ENCODE measurements at regions not wholly inside any gene's neighbourhood (a gene's known extent, or its start where the extent isn't known, plus 50 kb on each side); places are given as distances from the start of the nearest gene placed in this dataset.

DNA sequence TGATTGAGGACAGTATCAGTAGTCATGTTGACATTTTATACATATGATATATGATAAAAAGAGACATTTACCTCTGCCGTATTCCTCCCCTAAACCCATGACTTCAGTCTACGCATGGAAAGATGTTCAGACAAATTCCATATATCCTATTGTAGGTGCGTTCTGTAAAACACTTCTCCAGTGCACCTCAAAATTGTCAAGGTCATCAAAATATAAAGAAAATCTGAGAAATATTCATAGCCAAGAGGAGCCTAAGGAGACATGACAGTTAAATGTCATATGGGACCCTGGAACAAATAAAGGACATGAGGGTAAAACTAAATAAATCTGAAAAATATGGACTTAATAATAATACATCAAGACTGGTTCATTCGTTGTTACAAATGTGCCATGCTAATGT is 71.5 kb downstream of the CCER1 start:
- Mint-ChIP-seq H3K9me3 (no peaks in the 10 kb centered on the region), H3K4me1 (no peaks in the 10 kb centered on the region), H3K27me3 (ENCODE audit: low read depth) (no peaks in the 10 kb centered on the region), H3K27ac (no peak overlapping the region), H3K36me3 (ENCODE audit: low read depth) (no peaks in the 10 kb centered on the region), H3K4me3 (no peak overlapping the region)
- TF ChIP-seq, protein P1, sequence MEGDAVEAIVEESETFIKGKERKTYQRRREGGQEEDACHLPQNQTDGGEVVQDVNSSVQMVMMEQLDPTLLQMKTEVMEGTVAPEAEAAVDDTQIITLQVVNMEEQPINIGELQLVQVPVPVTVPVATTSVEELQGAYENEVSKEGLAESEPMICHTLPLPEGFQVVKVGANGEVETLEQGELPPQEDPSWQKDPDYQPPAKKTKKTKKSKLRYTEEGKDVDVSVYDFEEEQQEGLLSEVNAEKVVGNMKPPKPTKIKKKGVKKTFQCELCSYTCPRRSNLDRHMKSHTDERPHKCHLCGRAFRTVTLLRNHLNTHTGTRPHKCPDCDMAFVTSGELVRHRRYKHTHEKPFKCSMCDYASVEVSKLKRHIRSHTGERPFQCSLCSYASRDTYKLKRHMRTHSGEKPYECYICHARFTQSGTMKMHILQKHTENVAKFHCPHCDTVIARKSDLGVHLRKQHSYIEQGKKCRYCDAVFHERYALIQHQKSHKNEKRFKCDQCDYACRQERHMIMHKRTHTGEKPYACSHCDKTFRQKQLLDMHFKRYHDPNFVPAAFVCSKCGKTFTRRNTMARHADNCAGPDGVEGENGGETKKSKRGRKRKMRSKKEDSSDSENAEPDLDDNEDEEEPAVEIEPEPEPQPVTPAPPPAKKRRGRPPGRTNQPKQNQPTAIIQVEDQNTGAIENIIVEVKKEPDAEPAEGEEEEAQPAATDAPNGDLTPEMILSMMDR (IDR thresholded peaks at IDR 0.05; ENCODE audit: unreplicated experiment in 3 of 3): no peak

DNA sequence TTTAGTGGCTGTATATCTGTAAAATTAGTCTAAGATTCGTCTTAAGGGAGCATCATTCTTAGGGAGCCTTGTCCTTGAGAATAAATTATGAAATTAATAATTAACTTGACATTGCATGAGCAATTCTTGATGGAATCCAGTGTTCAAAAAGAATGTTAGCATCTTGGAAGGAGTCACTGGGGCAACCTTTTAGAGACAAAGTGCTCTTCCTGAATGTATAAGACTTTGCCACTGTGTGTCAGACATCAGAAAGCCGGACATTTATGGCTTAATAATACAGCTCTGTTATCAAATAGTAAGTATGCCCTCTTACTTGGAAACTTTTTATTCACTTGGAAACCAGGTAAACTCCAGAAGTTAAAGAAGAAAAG is 83.3 kb downstream of the CCER1 start:
- TF ChIP-seq, protein P1 (IDR thresholded peaks at IDR 0.05; ENCODE audit: unreplicated experiment in 3 of 3): no peak
- Mint-ChIP-seq H3K36me3 (ENCODE audit: low read depth) (no peaks in the 10 kb centered on the region), H3K9me3 (peaks cover 6% of the 10 kb centered on the region), H3K27me3 (ENCODE audit: low read depth) (no peaks in the 10 kb centered on the region), H3K4me3 (no peak overlapping the region), H3K4me1 (no peaks in the 10 kb centered on the region), H3K27ac (no peak overlapping the region)

DNA sequence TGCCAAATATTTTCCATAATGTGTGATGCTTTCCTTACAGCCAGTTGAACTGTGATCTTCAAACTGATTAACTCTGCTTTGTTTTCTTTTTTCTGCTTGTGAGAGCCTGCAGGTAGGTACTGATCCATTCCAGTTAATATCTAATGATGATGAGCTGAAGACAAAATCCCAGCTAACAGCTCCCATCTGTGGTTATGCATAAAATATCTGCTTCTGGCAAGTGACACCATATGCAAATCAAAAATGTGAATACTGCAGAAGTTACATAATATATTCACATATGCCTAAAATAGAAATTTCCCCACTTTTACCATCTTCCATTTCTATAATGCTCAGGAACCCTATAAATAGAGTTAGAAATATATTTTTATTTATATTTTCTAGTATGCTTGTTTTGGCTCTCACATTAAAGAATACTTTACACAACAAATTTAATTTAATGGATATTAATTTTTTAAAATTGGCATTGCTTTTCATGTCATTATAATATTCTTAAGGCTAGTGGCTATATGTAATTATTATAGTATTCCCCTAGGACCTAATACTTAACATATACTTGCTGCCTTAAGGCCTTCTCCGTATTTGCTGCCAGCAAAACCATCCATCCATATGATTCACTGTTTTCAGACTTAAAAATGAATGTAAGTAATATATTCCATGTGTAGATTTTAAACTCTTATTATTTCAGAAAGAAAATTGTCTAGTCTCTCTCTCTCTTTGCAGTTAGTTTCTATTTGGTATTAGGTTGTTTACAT is 83.8 kb downstream of the CCER1 start:
- Mint-ChIP-seq H3K27ac (no peak overlapping the region), H3K9me3 (peaks cover 5% of the 10 kb centered on the region)
- TF ChIP-seq, protein P1 (IDR thresholded peaks at IDR 0.05; ENCODE audit: unreplicated experiment in 3 of 3): no peak

DNA sequence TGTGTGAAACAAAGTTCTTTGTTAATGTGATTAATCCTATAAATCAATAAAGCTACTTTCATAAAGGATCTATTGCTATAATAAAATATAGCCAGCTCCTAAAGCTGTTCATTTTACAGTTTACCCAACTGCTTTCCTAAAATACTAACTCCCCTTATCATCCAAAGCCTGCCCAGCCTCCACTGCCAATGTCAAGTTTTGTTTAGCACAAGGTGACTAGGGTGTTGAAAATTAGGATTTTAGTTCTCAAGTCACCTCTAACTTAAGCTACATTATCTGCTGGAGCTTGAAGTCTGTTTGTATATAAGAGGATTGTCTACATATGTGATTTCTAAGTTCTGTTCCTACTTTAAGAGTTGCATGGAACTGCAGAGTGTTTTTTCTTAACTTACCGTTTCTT is 86.3 kb downstream of the CCER1 start:
- no peak overlapping the region for H3K27ac Mint-ChIP-seq
- no peak overlapping the region for H3K4me3 Mint-ChIP-seq
- TF ChIP-seq, protein P1 (IDR thresholded peaks at IDR 0.05; ENCODE audit: unreplicated experiment in 3 of 3): no peak
- no peaks in the 10 kb centered on the region for H3K4me1 Mint-ChIP-seq
- H3K9me3 Mint-ChIP-seq: no peaks in the 10 kb centered on the region
- no peaks in the 10 kb centered on the region for H3K36me3 Mint-ChIP-seq (ENCODE audit: low read depth)
- H3K27me3 Mint-ChIP-seq (ENCODE audit: low read depth): no peaks in the 10 kb centered on the region

More for the DNA sequence above, 83.8 kb downstream of the CCER1 start:
- Mint-ChIP-seq H3K4me1 (no peaks in the 10 kb centered on the region), H3K27me3 (ENCODE audit: low read depth) (no peaks in the 10 kb centered on the region), H3K4me3 (no peak overlapping the region), H3K36me3 (ENCODE audit: low read depth) (no peaks in the 10 kb centered on the region)

DNA sequence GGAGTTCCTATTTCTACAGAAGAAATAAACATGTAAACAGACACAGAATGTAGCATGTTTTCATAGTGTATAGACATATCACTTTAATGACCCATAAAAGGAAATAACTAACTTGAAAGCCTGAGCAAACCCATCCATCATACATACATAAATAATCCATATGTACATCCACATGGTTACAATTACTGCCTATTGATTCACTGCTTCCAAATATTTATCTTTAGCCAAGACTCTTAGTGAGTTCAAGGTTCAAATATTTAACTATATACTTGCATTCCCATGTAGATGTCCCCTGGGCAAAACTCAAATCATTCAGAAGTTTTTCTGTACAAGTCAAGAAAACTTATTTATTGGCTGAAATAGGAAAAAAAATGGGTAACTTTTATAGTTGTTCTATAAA is 95.4 kb downstream of the CCER1 start:
- Mint-ChIP-seq H3K4me3 (no peak overlapping the region), H3K27me3 (ENCODE audit: low read depth) (peaks cover 5% of the 10 kb centered on the region), H3K27ac (peak overlapping the region; percentile 46 to 94 (median 84)), H3K9me3 (peaks cover 12% of the 10 kb centered on the region), H3K36me3 (ENCODE audit: low read depth) (no peaks in the 10 kb centered on the region), H3K4me1 (peaks cover 25% of the 10 kb centered on the region)
- TF ChIP-seq, protein P1 (IDR thresholded peaks at IDR 0.05; ENCODE audit: unreplicated experiment in 3 of 3): no peak

DNA sequence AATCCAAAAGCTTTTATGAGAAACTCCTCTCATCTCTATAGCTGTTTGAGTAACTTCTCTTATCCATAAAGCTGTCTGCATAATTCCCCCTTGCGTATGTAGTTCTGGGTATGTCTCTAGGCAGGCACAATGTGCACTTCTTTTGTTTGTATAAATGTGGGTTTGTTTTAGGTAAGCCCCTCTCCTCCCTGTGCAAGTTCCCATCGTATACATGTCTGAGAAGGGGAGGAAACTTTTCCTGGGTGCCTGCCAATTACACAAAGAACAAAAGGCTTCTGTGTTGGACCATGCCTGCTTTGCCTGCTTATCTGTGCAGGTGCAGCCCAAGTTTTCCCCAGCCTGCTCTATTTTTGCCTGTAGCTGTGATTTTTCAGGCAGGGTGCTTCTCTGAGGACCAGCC is 96.7 kb downstream of the CCER1 start:
- Mint-ChIP-seq H3K27ac (peak overlapping the region; percentile 72 to 94 (median 92)), H3K27me3 (ENCODE audit: low read depth) (peaks cover 5% of the 10 kb centered on the region), H3K4me3 (no peak overlapping the region), H3K36me3 (ENCODE audit: low read depth) (no peaks in the 10 kb centered on the region), H3K4me1 (peaks cover 32% of the 10 kb centered on the region), H3K9me3 (peaks cover 12% of the 10 kb centered on the region)
- TF ChIP-seq, protein P1 (IDR thresholded peaks at IDR 0.05; ENCODE audit: unreplicated experiment in 3 of 3): no peak

Data from nephron (organoid).